Lower leg skin (tissue), 3 donors: ENCODE measurements at regions not wholly inside any gene's neighbourhood (a gene's known extent, or its start where the extent isn't known, plus 50 kb on each side); places are given as distances from the start of the nearest gene placed in this dataset.

Experiments used
- CTCF ChIP-seq, 3 donors: fragments of 450-650 bp; IDR thresholded peaks; one replicate each; pipeline ENCODE4 v1.5.1; 2016; ENCODE audit warnings: antibody characterized with exemption in 3 of 3, mild to moderate bottlenecking in 3 of 3, moderate library complexity in 2 of 3
- POLR2A ChIP-seq, 2 donors: fragments of 450-650 bp; IDR thresholded peaks; one replicate each; pipeline ENCODE4 v1.6.1; 2016 to 2017; ENCODE audit warnings: antibody characterized with exemption in 2 of 2, mild to moderate bottlenecking in 1 of 2, moderate library complexity in 1 of 2

- TF ChIP-seq POLR2A (IDR thresholded peaks at IDR 0.05) = no peak
- TF ChIP-seq CTCF (IDR thresholded peaks at IDR 0.05) = no peak
Measured at GRCh38 chr6:112431803-112432202, 84.7 kb downstream of the RFPL4B start.
